PC-3 (cell line): ENCODE measurements at regions not wholly inside any gene's neighbourhood (a gene's known extent, or its start where the extent isn't known, plus 50 kb on each side); places are given as distances from the start of the nearest gene placed in this dataset.
"Not testable (repeated sequence)": the region's sequence is repeated elsewhere in the genome, so short reads cannot be mapped to it uniquely, and the experiment has no call there.

Source experiments
- EZH2 ChIP-seq: fragments of 300-600 bp; sonication (generic); IDR thresholded peaks from one replicate; pipeline ENCODE4 v1.6.1; 2017; ENCODE audit warnings: antibody characterized with exemption, mild to moderate bottlenecking, low read length; ENCODE audit not compliant: unreplicated experiment
- TF ChIP-seq, protein P1 (sequence below): fragments of 300-600 bp; sonication (generic); conservative IDR thresholded peaks from 2 replicates; pipeline ENCODE4 v1.5.1; 2017; ENCODE audit warnings: antibody characterized with exemption, low read depth, mild to moderate bottlenecking, low read length

DNA sequence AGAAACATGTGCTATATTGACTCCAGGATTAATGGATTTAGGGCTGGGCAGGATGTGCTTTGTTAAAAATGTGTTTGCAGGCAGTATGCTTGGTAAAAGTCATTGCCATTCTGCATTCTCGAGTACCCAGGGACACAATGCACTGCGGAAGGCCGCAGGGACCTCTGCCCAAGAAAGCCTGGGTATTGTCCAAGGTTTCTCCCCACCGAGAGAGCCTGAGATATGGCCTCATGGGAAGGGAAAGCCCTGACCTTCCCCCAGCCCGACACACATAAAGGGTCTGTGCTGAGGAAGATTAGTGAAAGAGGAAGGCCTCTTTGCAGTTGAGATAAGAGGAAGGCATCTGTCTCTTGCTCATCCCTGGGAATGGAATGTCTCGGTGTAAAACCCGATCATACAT lies 186.7 kb upstream of the PTER start:
- TF ChIP-seq, protein P1, sequence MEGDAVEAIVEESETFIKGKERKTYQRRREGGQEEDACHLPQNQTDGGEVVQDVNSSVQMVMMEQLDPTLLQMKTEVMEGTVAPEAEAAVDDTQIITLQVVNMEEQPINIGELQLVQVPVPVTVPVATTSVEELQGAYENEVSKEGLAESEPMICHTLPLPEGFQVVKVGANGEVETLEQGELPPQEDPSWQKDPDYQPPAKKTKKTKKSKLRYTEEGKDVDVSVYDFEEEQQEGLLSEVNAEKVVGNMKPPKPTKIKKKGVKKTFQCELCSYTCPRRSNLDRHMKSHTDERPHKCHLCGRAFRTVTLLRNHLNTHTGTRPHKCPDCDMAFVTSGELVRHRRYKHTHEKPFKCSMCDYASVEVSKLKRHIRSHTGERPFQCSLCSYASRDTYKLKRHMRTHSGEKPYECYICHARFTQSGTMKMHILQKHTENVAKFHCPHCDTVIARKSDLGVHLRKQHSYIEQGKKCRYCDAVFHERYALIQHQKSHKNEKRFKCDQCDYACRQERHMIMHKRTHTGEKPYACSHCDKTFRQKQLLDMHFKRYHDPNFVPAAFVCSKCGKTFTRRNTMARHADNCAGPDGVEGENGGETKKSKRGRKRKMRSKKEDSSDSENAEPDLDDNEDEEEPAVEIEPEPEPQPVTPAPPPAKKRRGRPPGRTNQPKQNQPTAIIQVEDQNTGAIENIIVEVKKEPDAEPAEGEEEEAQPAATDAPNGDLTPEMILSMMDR: not testable (repeated sequence)
- TF ChIP-seq EZH2: not testable (repeated sequence)
